GM19463 (cell line): ENCODE measurements at regions not wholly inside any gene's neighbourhood (a gene's known extent, or its start where the extent isn't known, plus 50 kb on each side); places are given as distances from the start of the nearest gene placed in this dataset.
"Not testable (repeated sequence)": the region's sequence is repeated elsewhere in the genome, so short reads cannot be mapped to it uniquely, and the experiment has no call there.

Source experiments
- ATAC-seq: cut with Tn5 transposase; IDR thresholded peaks from one replicate; pipeline ENCODE4 v1.9.1; 2021; ENCODE audit warnings: mild to moderate bottlenecking, moderate library complexity; ENCODE audit not compliant: unreplicated experiment

DNA sequence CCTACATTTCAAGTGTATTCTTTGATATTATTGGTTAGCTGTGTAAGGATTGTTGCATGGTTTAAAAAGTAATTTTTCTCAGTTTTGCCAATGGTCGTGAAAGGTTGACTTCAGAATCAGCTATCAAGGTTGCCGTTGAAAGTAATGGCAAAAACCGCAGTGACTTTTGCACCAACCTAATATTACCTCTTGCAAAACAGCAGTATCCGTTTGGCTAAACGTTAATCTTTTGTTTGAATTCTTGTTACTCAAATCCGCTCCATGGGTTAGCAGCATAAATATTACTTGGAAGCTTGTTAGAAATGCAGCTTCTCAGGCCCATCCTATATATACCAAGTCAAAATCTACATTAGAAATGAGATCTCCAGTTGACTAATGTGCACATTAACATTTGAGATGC is 141.6 kb upstream of the PRSS12 start:
- not testable (repeated sequence) for ATAC-seq

DNA sequence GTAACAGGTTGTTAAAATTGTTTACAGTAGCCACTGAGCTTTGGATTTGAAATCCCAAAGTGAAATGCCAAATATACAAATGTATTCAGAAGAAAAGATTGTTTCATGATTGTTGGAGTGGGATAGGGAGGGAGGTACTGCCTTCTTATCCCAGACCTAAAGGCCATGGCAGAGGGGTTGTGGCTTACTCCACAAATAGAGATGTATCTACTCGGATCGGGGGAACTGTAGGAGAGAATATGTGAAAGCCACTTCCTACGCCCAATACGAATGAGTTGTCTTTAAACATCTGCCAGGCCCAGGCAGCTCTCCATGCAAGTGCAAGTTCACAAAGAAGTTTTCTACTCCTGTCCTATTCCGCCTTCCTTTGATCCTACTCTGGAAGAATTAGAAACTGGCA is 150.2 kb upstream of the PRSS12 start:
- not testable (repeated sequence) for ATAC-seq

DNA sequence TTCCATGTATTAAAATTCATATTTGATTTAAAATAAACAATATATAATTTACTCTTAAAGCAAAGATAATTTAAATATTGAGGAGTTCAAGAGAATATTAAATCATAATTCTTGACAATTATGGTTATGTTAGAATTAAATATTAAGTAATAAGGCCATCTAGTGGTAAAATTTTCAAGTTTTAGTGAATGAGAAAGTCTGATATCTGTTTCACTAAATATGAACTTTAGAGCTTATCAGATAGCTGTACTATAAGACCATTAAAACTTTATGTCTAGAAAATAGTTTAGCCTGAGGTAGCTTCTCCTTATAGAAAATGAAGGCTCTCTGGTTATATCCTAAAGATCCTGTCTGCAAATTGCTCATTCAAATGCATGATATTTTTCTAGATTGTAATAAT is 152.1 kb upstream of the PRSS12 start:
- ATAC-seq: not testable (repeated sequence)

DNA sequence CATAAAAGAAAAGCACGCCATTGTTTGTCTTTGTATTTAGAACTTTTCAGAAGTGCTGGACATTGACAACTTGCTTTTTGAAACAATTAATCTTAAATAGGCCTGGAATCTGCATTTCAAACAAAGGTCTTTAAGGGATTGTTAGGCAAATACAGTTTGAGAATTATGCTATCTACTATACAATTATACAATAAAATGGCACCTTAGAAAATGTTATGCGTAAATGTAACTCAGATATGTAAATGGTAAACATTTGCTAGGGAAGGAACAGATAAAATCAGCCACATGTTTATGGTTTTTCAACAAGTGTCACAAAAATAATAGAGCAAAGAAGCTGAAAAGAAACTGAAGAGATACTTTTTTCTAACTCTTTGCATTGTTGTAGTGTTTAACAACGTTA is 152.7 kb upstream of the PRSS12 start:
- ATAC-seq: not testable (repeated sequence)

DNA sequence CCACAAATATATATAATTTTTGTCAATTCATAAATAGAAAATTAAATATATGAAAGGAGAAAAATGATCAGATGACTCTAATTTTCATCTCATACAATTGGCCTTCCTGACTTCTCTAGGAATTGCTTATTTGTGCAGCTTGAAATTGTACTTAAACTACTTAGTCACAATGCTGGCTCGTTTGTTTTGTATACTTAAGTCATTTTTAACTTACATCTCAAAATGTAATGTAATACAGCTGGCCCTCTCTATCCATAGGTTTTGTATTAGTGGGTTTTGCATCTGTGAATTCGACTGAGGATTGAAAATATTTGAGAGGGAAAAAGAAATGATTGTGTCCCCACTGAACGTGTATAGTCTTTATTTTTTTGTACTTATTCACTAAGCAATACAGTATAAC is 160.1 kb upstream of the PRSS12 start:
- not testable (repeated sequence) for ATAC-seq

DNA sequence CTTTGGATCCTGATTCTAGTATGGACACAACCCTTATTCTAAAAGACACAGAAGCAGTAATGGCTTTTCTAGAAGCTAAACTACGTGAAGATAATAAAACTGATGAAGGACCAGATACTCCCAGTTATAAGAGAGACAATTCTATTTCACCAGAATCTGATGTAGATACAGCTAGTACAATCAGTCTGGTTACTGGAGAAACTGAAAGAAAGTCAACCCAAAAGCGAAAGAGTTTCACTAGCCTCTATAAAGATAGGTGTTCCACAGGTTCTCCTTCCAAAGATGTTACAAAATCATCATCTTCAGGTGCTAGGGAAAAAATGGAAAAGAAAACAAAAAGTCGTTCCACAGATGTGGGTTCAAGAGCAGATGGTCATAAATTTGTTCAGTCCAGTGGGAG is 161.5 kb upstream of the PRSS12 start:
- ATAC-seq: peak; percentile 48

DNA sequence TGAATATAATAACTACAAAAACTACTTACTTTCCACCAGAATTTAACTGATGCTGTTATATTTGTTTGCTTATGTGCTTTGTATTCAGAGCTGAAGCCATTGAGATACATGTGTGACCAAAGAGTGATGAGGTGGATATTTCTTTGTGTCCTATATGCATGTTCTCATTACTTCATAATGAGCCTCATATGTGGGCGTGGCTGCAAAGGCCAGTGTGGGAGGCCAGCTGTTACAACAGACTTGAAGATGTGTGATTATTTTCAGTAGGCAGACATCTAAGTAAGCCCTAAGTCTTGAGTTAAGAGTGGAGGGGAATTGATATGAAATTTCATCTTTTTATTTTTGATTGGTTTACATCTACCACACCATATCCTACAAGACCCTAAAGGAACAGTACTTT is 163.3 kb upstream of the PRSS12 start:
- not testable (repeated sequence) for ATAC-seq

DNA sequence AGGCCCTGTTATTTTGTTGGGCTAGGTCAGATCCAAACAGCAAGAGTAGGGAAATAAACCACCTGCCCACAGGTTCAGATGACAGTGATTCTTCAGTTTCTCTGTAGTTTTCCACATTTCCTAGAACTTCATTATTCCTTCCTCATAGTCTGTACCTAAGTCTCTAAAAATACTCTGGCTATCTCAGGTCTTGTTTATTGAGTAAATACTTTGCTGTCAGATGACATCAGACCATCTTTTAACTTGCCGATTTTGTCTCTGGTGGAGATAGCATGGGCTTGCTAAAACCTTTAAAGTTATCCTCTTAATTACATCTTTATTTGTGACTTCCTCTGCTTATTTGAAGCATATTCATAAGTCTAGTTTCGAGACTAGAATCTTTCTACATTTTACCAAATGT is 155.1 kb upstream of the METTL14 start:
- ATAC-seq: not testable (repeated sequence)

DNA sequence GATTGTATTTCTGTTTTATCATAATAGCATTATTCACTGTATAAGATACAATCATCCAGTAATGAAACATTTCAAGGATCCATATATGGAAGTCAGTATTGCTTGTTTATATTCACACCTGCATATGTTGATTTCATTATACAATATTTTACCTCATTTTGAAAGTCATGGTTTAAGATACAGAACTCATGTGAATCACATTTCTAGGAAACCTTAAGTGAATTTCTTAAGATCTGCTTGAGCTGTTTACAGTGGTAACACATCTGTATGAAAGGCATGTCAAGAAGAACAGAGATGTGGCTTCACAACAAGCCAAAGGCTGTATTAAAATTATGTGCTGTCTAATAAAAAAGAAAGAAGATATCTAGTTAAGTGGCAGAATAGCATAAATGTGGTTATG is 153.2 kb upstream of the METTL14 start:
- ATAC-seq: not testable (repeated sequence)

DNA sequence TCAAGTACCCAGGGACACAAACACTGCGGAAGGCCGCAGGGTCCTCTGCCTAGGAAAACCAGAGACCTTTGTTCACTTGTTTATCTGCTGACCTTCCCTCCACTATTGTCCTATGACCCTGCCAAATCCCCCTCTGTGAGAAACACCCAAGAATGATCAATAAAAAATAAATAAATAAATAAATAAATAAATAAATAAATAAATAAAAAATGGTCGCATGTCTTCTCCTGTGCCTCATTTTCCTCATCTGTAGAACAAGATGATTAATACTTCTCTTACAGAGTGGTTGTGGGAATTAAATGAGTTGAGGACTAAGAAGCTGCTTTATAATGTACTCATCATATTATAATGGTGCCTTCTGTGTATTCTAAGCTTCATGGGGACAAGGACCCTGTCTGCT is 149.4 kb upstream of the METTL14 start:
- ATAC-seq: not testable (repeated sequence)

DNA sequence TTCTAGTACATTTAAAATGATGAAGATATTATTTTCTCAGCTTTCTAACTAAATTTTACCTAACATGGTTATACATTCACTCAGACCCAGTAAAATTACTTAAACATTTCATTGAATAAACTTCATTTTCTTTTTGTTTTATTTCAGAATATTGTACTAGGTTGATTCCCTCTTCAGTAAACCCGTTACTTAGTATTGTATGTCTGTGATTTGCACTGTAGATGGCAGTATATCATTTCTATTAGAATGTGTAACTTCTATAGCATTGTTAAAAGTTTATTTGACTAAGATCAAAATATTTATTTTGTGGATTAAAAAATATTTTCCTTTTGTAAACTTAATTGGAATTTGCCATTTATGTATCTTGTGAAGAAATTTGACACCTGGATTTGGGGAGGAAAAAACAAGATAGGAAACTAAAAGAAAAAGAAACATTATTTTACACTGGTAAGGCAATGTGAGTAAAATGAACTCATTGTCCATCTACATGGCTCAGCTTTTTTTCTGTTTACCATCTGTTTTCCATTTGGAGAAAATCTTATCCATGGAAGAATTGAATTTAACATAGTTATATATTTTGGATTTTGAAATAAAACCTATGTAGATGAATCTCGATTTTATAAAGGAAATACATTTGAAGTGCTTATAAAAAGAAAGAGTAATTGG is 145.6 kb upstream of the METTL14 start:
- ATAC-seq: not testable (repeated sequence)

DNA sequence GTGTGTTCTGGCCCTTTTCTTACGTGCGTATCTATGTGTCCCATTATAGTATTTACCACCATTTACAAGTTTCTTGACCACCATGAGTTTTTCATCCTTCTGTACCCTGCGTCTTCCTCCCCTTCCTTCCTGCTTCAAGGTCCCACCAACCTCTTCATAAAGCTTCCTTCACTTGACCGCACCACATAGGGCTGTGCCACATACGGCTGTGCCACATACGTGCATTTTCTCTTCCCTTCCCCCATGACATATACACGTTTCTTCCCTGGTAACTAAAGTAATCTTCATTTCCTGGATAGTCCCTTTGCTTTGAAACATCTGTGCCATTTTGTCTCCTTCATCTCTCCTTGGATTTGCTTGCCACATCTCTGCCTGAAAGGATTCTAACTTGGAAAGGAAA is 128.6 kb upstream of the METTL14 start:
- not testable (repeated sequence) for ATAC-seq

DNA sequence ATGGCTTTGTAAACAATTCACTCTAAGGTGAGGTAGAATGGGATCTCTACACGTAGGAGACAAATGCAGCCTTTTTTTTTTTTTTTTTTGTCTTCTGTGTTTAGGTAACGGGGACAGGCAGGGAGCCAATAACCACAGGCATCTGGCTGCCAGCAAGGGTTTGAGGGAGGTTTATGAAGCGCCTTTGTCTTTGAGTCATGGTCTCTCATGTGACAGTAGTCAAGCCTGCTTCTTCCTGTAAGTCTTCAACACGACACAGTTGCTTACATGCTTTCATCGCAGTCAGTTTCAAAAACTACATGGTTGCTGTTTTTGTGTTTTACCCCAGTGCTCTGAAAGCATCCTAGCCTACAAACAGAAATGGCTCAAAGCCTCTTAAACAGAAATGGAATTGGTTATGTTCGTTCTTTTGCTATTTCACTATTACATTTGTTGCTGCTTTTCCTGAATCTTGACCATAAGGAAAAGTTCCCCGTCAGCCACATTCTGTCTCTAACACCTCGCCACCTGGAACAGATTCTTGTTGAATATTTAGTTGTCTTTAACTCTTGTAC is 127.8 kb upstream of the METTL14 start:
- ATAC-seq: no peak

DNA sequence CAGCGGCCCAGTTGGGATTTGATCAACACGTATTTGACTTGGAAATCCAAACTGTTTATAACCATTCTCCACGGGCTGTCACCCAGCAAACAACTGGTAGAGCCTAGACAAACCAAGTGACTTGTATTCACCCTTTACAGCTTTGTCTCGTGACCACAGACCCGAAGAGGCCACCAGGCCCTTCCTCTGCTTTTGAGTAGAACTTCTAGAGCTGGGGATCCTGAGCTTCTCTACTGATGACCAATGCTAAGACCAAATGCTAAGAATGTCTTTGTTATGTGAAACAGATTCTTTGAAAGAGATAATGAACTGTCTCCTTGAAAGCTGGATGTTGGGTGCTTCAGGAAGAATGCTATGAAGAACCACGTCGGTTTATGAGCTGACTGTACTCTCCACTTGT is 127.0 kb upstream of the METTL14 start:
- ATAC-seq: not testable (repeated sequence)

DNA sequence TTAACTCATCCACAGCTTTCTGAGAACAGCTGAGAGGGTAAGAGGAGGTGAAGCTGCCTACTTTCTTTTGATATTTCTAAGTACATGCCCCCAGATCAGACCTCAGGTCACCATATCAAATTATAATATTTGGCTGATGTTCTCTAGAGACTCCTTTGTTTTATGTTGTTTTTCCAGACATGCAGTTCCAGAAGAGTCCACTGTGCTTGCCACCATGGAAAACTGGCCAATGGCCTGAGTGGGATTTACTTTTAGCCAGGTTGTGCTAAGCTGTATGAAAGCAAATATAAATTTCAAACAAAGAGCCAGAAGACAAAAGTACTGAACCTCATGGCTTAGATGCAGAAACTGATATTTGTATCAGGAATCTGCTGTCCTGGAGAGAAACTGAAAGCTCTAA is 123.6 kb upstream of the METTL14 start:
- not testable (repeated sequence) for ATAC-seq

DNA sequence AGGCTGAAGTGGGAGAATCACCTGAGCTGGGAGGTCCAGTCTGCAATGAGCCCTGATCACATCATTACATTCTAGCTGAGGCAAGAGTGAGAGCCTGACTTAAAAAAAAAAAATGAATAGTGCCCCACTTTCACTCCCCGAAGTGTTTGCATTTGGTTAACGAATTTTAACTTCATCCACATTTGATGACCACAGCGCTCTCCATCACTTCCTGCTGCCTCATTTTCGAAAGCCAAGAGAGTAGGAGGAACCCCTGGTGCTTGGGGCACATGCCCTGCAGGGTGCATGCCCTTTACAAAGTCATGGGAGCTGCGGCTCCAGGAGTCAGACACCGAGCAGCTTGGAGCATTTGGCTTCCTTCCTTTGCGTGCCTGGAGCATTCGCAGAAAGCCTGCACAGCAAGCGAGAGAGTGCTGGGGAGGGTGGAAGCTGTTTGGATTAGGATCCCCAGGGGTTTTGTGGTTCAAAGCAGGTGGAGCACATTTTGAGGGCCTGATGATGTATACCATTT is 119.1 kb upstream of the METTL14 start:
- ATAC-seq: peak; percentile 80

DNA sequence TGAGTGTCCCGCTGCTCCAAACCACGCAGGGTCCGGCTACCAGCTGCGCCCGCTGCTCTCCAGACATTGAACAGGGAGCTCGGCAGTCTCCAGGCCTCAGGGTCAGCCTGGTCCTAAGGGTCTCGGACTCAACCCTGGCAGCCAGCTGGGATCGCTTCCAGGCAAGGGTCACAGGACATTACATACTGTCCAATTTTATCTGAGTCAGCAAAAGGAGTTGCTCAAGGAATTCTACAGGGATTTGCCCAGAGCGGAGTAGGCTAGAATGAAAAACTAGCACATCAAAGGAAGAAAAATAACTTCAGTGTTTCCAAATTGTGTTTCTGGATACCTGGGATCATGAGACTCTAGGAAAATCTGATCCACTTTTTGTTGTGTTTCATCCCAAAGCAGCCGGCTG is 112.2 kb upstream of the METTL14 start:
- not testable (repeated sequence) for ATAC-seq

DNA sequence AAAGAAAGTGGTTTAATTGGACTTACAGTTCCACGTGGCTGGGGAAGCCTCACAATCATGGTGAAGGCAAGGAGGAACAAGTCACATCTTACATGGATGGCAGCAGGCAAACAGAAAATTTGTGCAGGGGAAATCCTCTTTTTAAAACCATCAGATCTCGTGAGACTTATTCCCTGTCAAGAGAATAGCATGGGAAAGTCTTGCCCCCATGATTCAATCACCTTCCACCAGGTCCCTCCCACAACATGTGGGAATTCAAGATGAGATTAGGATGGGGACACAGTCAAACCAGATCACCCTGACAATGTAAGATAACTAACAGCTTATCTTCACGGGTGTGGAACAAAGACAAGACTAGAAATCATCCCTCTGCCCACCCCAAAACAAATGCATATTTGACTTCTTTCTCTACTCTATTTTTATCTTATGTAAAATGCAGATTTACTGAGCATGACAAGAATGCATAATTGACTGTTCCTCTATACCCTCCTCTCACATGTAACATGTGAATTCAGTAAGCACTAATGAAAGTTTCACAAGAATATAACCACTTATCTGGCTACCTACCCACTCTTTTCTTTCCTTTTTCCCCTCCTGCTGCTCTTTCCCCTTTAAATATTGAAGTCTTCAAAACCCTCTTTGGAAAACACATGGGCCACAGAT is 110.8 kb upstream of the METTL14 start:
- not testable (repeated sequence) for ATAC-seq

DNA sequence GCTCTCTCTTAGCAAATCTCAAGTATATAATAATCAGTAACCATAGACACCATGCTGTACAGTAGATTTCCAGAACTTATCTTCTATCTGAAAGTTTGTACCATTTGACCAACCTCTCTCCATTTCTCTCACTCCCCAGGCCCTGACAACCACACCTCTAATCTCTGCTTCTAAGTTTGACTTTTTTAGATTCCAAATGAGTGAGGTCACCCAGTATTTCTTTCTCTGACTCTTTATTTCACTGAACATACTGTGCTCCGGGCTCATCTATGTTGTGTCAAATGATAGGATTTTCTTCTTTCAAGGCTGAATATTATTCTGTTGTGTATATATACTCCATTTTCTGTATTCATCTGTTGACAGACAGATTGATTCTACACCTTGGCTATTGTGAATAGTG is 110.1 kb upstream of the METTL14 start:
- not testable (repeated sequence) for ATAC-seq

DNA sequence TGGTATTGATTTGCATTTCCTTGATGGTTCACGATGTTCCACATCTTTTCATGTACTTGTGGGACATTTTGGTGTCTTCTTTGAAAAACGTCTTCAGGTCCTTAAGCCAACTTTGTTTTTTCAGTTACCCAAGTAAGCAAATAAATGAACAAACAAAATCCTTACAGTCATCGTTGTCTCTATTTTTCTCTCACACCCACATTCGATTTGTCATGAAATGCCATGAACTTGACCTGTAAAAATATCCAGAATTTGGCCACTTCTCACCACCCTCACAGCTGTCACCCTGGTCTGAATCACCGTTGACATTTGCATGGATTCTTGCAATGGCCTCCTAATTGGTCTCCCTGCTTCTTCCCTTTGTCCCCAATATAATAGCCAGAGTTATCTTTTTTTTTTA is 109.5 kb upstream of the METTL14 start:
- not testable (repeated sequence) for ATAC-seq

DNA sequence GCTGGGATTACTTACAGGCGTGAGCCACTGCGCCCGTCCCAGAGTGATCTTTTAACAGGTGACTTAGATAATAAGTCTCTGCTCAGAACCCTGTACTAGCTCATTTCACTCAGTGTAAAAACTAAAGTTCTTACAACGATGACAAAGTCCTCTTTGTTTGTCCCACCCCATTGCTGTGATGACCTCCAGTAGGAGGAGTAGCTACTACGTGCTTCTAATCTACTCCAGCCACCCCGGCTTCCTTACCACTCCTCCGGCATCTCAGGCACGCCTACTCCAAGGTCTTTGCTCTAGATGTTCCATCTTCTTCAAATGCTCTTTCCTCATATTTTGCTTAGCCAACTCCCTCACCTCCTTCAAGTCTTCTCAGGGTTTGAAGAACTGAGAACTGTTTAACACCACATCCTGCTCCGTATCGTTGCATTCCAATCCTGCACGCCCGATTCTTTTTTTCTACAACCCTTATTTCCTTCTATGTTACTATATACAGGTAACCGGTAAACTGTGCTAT is 108.4 kb upstream of the METTL14 start:
- not testable (repeated sequence) for ATAC-seq

DNA sequence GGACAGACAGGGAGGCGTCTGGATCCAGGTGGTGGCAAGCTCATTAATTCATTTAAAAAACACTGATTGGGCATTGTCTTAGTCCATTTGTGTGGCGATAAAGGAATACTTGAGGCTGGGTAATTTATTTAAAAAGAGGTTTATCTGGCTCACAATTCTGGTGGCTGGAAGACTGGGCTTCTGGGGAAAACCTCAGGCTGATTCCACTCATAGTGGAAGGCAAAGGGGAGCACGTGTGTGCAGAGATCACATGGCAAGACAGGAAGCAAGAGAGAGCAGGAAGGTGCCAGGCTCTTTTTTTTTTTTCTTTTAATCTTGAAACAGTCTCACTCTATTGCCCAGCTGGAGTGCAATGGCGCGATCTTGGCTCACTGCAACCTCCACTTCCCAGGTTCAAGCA is 100.2 kb upstream of the METTL14 start:
- ATAC-seq: no peak
